ENCODE measurements at regions not wholly inside any gene's neighbourhood (a gene's known extent, or its start where the extent isn't known, plus 50 kb on each side); places are given as distances from the start of the nearest gene placed in this dataset.

- H3K4me1 ChIP-seq = peaks cover 0 to 42% (median 40%) of the 10 kb centered on the region in 4 donors
- no peaks in the 10 kb centered on the region for H3K36me3 ChIP-seq
- H3K27me3 ChIP-seq = peaks cover 0 to 89% of the 10 kb centered on the region in 2 donors
- intact Hi-C loops (cut with DNase I; ENCODE audit: low total_unique reads) = no loop called here
- TF ChIP-seq CTCF (IDR thresholded peaks at IDR 0.05) = no peak
- H3K27ac ChIP-seq = no peak overlapping the region
- DNase-seq = no peak
- peak overlapping the region in 1 of 2 donors; percentile 45 for H3K4me3 ChIP-seq
- no peaks in the 10 kb centered on the region for H3K9me3 ChIP-seq
Measured at GRCh38 chr7:155371884-155372781, 74.5 kb downstream of the INSIG1 start.

GRCh38 chr7:155372782-155373358 is 75.2 kb downstream of the INSIG1 start:
- no peak for DNase-seq
- no peak for TF ChIP-seq CTCF (IDR thresholded peaks at IDR 0.05)
- Histone ChIP-seq H3K27ac (no peak overlapping the region), H3K36me3 (no peaks in the 10 kb centered on the region), H3K9me3 (no peaks in the 10 kb centered on the region), H3K4me3 (peak overlapping the region; percentile 18 to 45), H3K4me1 (peaks cover 0 to 48% (median 45%) of the 10 kb centered on the region in 4 donors), H3K27me3 (peaks cover 0 to 96% of the 10 kb centered on the region in 2 donors)
- intact Hi-C loops (cut with DNase I; ENCODE audit: low total_unique reads) = no loop called here

GRCh38 chr7:155373359-155374273 is 75.9 kb downstream of the INSIG1 start:
- Histone ChIP-seq H3K27ac (no peak overlapping the region), H3K9me3 (no peaks in the 10 kb centered on the region), H3K4me1 (peaks cover 0 to 55% (median 51%) of the 10 kb centered on the region in 4 donors), H3K36me3 (no peaks in the 10 kb centered on the region), H3K27me3 (peaks cover 0 to 100% of the 10 kb centered on the region in 2 donors), H3K4me3 (peak overlapping the region; percentile 18 to 45)
- DNase-seq = no peak
- no peak for TF ChIP-seq CTCF (IDR thresholded peaks at IDR 0.05)
- intact Hi-C loops (cut with DNase I; ENCODE audit: low total_unique reads) = no loop called here

DNA sequence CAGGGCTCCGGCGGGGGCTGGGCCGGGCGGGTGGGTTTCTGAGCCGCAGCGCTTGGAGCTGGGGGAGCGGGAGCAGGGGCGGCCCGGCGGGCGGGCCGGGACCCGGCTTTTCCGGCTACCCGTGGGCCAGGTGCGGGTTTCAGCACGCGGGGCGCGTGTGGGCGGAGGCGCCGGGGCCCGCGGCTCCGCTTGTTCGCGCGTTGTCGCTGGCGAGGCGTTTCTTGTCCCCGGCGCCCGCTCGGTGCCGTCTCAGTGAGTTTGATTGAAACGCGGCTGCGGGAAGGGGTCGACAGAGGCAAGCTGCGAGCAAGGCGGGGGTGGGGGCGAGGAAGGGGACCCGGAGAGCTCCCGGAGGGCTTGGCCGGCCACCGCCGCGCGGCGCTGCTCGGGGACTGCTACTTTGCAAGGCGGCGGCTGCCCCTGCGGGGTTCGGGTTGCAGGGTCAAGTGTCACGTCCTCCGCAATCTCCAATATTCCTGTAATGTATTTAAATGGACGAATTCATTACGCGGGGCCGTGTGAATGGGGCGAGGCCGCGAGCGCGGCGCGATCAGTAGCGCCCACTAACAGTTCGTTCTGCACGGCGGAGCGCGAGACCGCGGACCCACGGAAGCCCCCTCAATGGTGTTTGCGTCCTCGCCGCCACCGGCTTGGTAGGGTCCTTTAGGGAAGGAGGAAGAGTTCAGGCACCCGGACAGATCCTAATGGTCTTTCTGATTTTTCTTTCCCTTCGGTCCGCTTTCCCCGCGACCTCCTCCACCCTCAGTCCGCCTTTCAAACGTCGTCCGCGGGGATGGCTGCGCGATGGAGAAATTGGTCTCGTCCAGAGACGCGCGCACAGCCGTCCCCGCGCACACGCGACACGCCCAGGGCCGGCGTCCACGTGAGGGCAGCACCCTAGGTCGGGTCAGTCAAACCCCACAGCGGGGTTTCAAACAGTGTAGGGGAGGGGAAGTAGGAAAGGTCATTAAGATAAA is 76.9 kb downstream of the INSIG1 start:
- peaks cover 0 to 58% (median 51%) of the 10 kb centered on the region in 4 donors for H3K4me1 ChIP-seq
- peaks cover 0 to 100% of the 10 kb centered on the region in 2 donors for H3K27me3 ChIP-seq
- H3K27ac ChIP-seq = no peak overlapping the region
- TF ChIP-seq CTCF (IDR thresholded peaks at IDR 0.05) = no peak
- H3K4me3 ChIP-seq = peak overlapping the region; percentile 18 to 45
- no peaks in the 10 kb centered on the region for H3K36me3 ChIP-seq
- intact Hi-C loops (cut with DNase I; ENCODE audit: low total_unique reads) = no loop called here
- DNase-seq = no peak
- H3K9me3 ChIP-seq = no peaks in the 10 kb centered on the region

Measured in tibial artery (tissue), 4 donors.